ENCODE measurements at regions not wholly inside any gene's neighbourhood (a gene's known extent, or its start where the extent isn't known, plus 50 kb on each side); places are given as distances from the start of the nearest gene placed in this dataset.

DNA sequence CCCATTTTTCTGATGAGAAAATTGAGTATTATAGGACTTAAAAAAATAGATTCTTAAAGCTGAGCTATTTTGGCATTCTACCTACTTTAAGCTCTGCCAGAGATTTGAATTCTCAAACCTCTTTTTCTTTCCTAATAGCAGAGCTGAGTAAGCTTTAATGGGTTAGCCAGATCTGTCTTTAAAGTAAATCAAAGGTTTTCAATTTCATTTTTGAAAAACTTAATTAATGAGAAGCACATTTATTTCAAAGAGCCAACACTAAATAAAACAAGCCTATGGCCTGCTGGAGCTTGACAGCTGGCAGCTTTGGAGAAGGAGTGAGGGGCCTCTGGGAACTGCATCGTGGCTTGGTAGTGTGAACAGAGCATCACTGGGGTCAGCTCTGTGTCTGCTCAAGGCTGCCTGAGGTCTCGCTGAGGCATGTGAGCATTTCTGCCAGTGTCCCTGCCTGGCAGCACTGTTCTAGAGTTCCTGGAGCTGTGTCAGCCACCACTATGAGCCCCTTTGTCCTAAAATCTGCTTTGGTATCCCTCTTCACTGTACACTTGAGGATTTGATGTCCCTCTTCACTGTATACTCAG lies 50.4 kb upstream of the PRSS23 start:
- H2BK120ac ChIP-seq (ENCODE audit: low read depth, low read length) = peak overlapping the region; percentile 40
- peak overlapping the region; percentile 13; the same call in 1 of the 2 replicates for H2AK5ac ChIP-seq (ENCODE audit: low read depth, low read length)
- H3K79me1 ChIP-seq (ENCODE audit: low read depth in 1 of 2, low read length in 2 of 2) = no peaks in the 10 kb centered on the region
- in situ Hi-C loops (cut with MboI; ENCODE audit: low sequenced_read_pairs) = no loop called here
- no peaks in the 10 kb centered on the region for H3K36me3 ChIP-seq (ENCODE audit: control insufficient read depth, insufficient read depth, low read length)
- no peak overlapping the region for H3K4me3 ChIP-seq (ENCODE audit: insufficient read depth, low read depth, low read length)
- H2BK15ac ChIP-seq (ENCODE audit: low read depth, low read length) = peak overlapping the region; percentile 62; the same call in 1 of the 3 replicates
- POLR2A ChIA-PET (ENCODE audit: unreplicated experiment) = no interaction called here
- H2BK5ac ChIP-seq (ENCODE audit: low read depth, low read length, poor library complexity, severe bottlenecking) = peak overlapping the region; percentile 7
- no peaks in the 10 kb centered on the region for H3K27me3 ChIP-seq (ENCODE audit: control insufficient read depth, insufficient read depth, low read length)
- BruUV-seq (replicated peaks) = no TSS peak
- H3K18ac ChIP-seq (ENCODE audit: low read depth, low read length) = no peak overlapping the region
- H2BK20ac ChIP-seq (ENCODE audit: low read depth, low read length) = peak overlapping the region; percentile 25; the same call in 1 of the 2 replicates
- peak overlapping the region; percentile 76 for H3K4ac ChIP-seq (ENCODE audit: low read depth, low read length)
- dilution Hi-C loops (cut with HindIII; ENCODE audit: low sequenced_read_pairs, unreplicated experiment) = no loop called here
- no peak for TF ChIP-seq SMC3 (IDR thresholded peaks at IDR 0.05; ENCODE audit: low read depth, low read length)
- TF ChIP-seq CTCF (conservative IDR thresholded peaks at IDR 0.05; ENCODE audit: low read depth, low read length) = no peak
- no peak overlapping the region for H2AK9ac ChIP-seq (replicated peaks; ENCODE audit: low read depth, low read length, poor library complexity)
- peak overlapping the region; percentile 61; the same call in 1 of the 2 replicates for H3K14ac ChIP-seq (replicated peaks; ENCODE audit: low read depth, low read length)
- no peak overlapping the region for H4K5ac ChIP-seq (ENCODE audit: low read depth, low read length)
- H3K4me2 ChIP-seq (ENCODE audit: low read depth, low read length) = no peak overlapping the region
- no peak overlapping the region for H3K9ac ChIP-seq (ENCODE audit: low read depth, low read length)
- no peak overlapping the region for H3K27ac ChIP-seq (ENCODE audit: insufficient read depth, low read length)
- H4K20me1 ChIP-seq (ENCODE audit: insufficient read depth, low read length) = no peaks in the 10 kb centered on the region
- ATAC-seq (ENCODE audit: low read depth) = no peak
- H3K9me3 ChIP-seq (ENCODE audit: control insufficient read depth, insufficient read depth, low read length) = no peaks in the 10 kb centered on the region
- 76% methylated on average over 2 of the region's 2 CpGs; no CpG with 5 or more reads in 1 of the 2 experiments for WGBS, 2 experiments (ENCODE audit: extremely low coverage in 2 of 2, insufficient read length in 1 of 2)
- CTCF ChIA-PET = interaction anchor here (1.9 kb wide), 1 partner anchor 72 kb away, joined by 4 read pairs; no protein-coding TSS in a partner anchor
- H3K56ac ChIP-seq (ENCODE audit: extremely low read depth, insufficient read depth, low read length) = no peak overlapping the region
- no peak overlapping the region for H3K23ac ChIP-seq (ENCODE audit: low read depth, low read length)
- DNase-seq = no peak
- H3K9me1 ChIP-seq (ENCODE audit: insufficient read depth, low read length) = peaks cover 15% of the 10 kb centered on the region
- H2AFZ ChIP-seq (replicated peaks; ENCODE audit: low read length, poor library complexity) = peak overlapping the region; percentile 48
- H4K91ac ChIP-seq (ENCODE audit: insufficient read depth, low read depth, low read length) = no peak overlapping the region
- peaks cover 8% of the 10 kb centered on the region for H3K4me1 ChIP-seq (ENCODE audit: control insufficient read depth, insufficient read depth, low read length)
- 0 out of 4 replicates have a peak overlapping the region, but pooled peaks of 1 of the 2 experiments have one; percentile 42 for H4K8ac ChIP-seq (ENCODE audit: low read depth in 2 of 2, low read length in 2 of 2)
- intact Hi-C loops (cut with micrococcal nuclease) = no loop called here
